Aorta (tissue), 5 donors: ENCODE measurements at regions not wholly inside any gene's neighbourhood (a gene's known extent, or its start where the extent isn't known, plus 50 kb on each side); places are given as distances from the start of the nearest gene placed in this dataset.
A peak's percentile ranks its signal among the peaks of the same experiment; 100 is the strongest.

Experiments
- ATAC-seq: fragments of 200-7000 bp; cut with Tn5 transposase; one replicate; pipeline ENCODE4 v1.9.1; 2022; ENCODE audit warnings: moderate library complexity; ENCODE audit not compliant: low FRiP score
- DNase-seq, 2 donors: peaks; one replicate each; pipeline ENCODE4 v3.0.0-alpha.2; 2020
- H3K27ac ChIP-seq, 2 donors: one replicate each; pipeline ENCODE4 v1.5.1; 2013; ENCODE audit warnings: low read length in 2 of 2, mild to moderate bottlenecking in 2 of 2, moderate library complexity in 2 of 2, control low read depth in 1 of 2, inconsistent platforms in 1 of 2, low read depth in 1 of 2
- H3K27me3 ChIP-seq, 2 donors: one replicate each; pipeline ENCODE4 v1.6.1; 2013; ENCODE audit warnings: control low read depth in 1 of 2, low read length in 1 of 2, mild to moderate bottlenecking in 1 of 2, moderate library complexity in 1 of 2; ENCODE audit not compliant: insufficient read depth in 2 of 2, control insufficient read depth in 1 of 2
- H3K36me3 ChIP-seq, 2 donors: one replicate each; pipeline ENCODE4 v1.6.1; 2013; ENCODE audit warnings: control low read depth in 1 of 2, low read length in 1 of 2, mild to moderate bottlenecking in 1 of 2; ENCODE audit not compliant: insufficient read depth in 2 of 2, control insufficient read depth in 1 of 2
- H3K4me1 ChIP-seq, 2 donors: one replicate each; pipeline ENCODE4 v1.6.1; 2013; ENCODE audit warnings: low read length in 2 of 2, control low read depth in 1 of 2, mild to moderate bottlenecking in 1 of 2, moderate library complexity in 1 of 2; ENCODE audit not compliant: insufficient read depth in 2 of 2, control insufficient read depth in 1 of 2
- H3K4me3 ChIP-seq, 2 donors: one replicate each; pipeline ENCODE4 v1.5.1; 2013; ENCODE audit warnings: low read length in 2 of 2, control low read depth in 1 of 2, mild to moderate bottlenecking in 1 of 2
- H3K9me3 ChIP-seq: one replicate; pipeline ENCODE4 v1.6.1; 2013; ENCODE audit warnings: mild to moderate bottlenecking, low read length; ENCODE audit not compliant: control insufficient read depth
- WGBS, 2 donors: extraction: QIAGEN DNeasy Blood & Tissue Kit; methylation state at CpG; one replicate each; pipeline ENCODE4 v1.1.7; 2013; 5-methylcytosine and 5-hydroxymethylcytosine counted together
- intact Hi-C, 2 donors: fragments of 100-400 bp; cut with DNase I; formaldehyde crosslinking; loops; one replicate each; pipeline versions ENCODE4 v1.14.2 to v1.15.0; 2022
- donor health status: healthy with polysubstance abuse.
- donor health status: Bipolar disorder and iron deficiency.
- donor health status: DM: no; HTN: no; CAD: no.
- donor health status: DM: no; HTN: no; CAD: no.
- donor health status: DM: yes; HTN: yes; CAD: no.

- intact Hi-C loops, result no loop called here
- Histone ChIP-seq H3K4me1 (no peaks in the 10 kb centered on the region), H3K27me3 (no peaks in the 10 kb centered on the region)
Measured at GRCh38 chr4:8703401-8703696, 110.8 kb downstream of the CPZ start.

GRCh38 chr4:8702516-8703400 lies 110.2 kb downstream of the CPZ start:
- Histone ChIP-seq H3K27ac (no peak overlapping the region), H3K4me1 (no peaks in the 10 kb centered on the region), H3K27me3 (no peaks in the 10 kb centered on the region), H3K9me3 (peaks cover 3% of the 10 kb centered on the region), H3K4me3 (no peak overlapping the region), H3K36me3 (no peaks in the 10 kb centered on the region)
- peak in 1 of 2 donors; percentile 62 for DNase-seq
- 69 to 70% methylated on average over 15 of the region's 15 CpGs for WGBS, 2 donors
- ATAC-seq, result no peak
- intact Hi-C loops, result no loop called here

More at GRCh38 chr4:8703401-8703696, 110.8 kb downstream of the CPZ start:
- ATAC-seq (no peak), DNase-seq (peak in 1 of 2 donors; percentile 39)
- Histone ChIP-seq H3K9me3 (peaks cover under 1% of the 10 kb centered on the region), H3K4me3 (no peak overlapping the region), H3K27ac (no peak overlapping the region), H3K36me3 (no peaks in the 10 kb centered on the region)
- 52 to 64% methylated on average over 4 of the region's 4 CpGs for WGBS, 2 donors

- Histone ChIP-seq H3K4me3 (no peak overlapping the region), H3K36me3 (no peaks in the 10 kb centered on the region), H3K27me3 (no peaks in the 10 kb centered on the region), H3K27ac (no peak overlapping the region), H3K9me3 (peaks cover 6% of the 10 kb centered on the region), H3K4me1 (no peaks in the 10 kb centered on the region)
- ATAC-seq, result no peak
- 45 to 50% methylated on average over 10 of the region's 10 CpGs for WGBS, 2 donors
- intact Hi-C loops, result no loop called here
- no peak for DNase-seq
Measured at GRCh38 chr4:8702020-8702495, 109.5 kb downstream of the CPZ start.

- Histone ChIP-seq H3K36me3 (no peaks in the 10 kb centered on the region), H3K27me3 (no peaks in the 10 kb centered on the region), H3K4me3 (no peak overlapping the region), H3K9me3 (peaks cover 6% of the 10 kb centered on the region), H3K4me1 (no peaks in the 10 kb centered on the region), H3K27ac (no peak overlapping the region)
- DNase-seq (no peak), ATAC-seq (no peak)
- WGBS, 2 donors, result 61 to 65% methylated on average over 22 of the region's 22 CpGs
- intact Hi-C loops, result no loop called here
Measured at GRCh38 chr4:8701126-8702019, 108.8 kb downstream of the CPZ start.

GRCh38 chr4:8700531-8700930 lies 108.0 kb downstream of the CPZ start:
- peaks cover 6% of the 10 kb centered on the region for H3K9me3 ChIP-seq
- no peaks in the 10 kb centered on the region for H3K27me3 ChIP-seq
- H3K4me3 ChIP-seq, result no peak overlapping the region
- no peak for ATAC-seq
- no peak for DNase-seq
- H3K27ac ChIP-seq, result no peak overlapping the region
- 34 to 38% methylated on average over 17 of the region's 17 CpGs for WGBS, 2 donors
- no peaks in the 10 kb centered on the region for H3K4me1 ChIP-seq
- intact Hi-C loops, result no loop called here
- no peaks in the 10 kb centered on the region for H3K36me3 ChIP-seq

- no peaks in the 10 kb centered on the region for H3K4me1 ChIP-seq
- DNase-seq (no peak), ATAC-seq (no peak)
- peaks cover 6% of the 10 kb centered on the region for H3K9me3 ChIP-seq
- H3K4me3 ChIP-seq, result no peak overlapping the region
- intact Hi-C loops, result no loop called here
- 78 to 82% methylated on average over 24 of the region's 24 CpGs for WGBS, 2 donors
- no peak overlapping the region for H3K27ac ChIP-seq
- H3K36me3 ChIP-seq, result no peaks in the 10 kb centered on the region
- no peaks in the 10 kb centered on the region for H3K27me3 ChIP-seq
Measured at GRCh38 chr4:8699479-8700145, 107.0 kb downstream of the CPZ start.

GRCh38 chr4:8699063-8699385 lies 106.5 kb downstream of the CPZ start:
- no peak overlapping the region for H3K4me3 ChIP-seq
- ATAC-seq (no peak), DNase-seq (no peak)
- no peaks in the 10 kb centered on the region for H3K36me3 ChIP-seq
- no peaks in the 10 kb centered on the region for H3K27me3 ChIP-seq
- peaks cover 6% of the 10 kb centered on the region for H3K9me3 ChIP-seq
- no peak overlapping the region for H3K27ac ChIP-seq
- no peaks in the 10 kb centered on the region for H3K4me1 ChIP-seq
- 67 to 72% methylated on average over 4 of the region's 4 CpGs for WGBS, 2 donors
- intact Hi-C loops, result no loop called here

GRCh38 chr4:8698341-8699062 lies 105.9 kb downstream of the CPZ start:
- 89 to 91% methylated on average over 20 of the region's 20 CpGs for WGBS, 2 donors
- no peaks in the 10 kb centered on the region for H3K27me3 ChIP-seq
- H3K4me3 ChIP-seq, result no peak overlapping the region
- no peaks in the 10 kb centered on the region for H3K4me1 ChIP-seq
- ATAC-seq (no peak), DNase-seq (no peak)
- peaks cover 6% of the 10 kb centered on the region for H3K9me3 ChIP-seq
- no peak overlapping the region for H3K27ac ChIP-seq
- H3K36me3 ChIP-seq, result no peaks in the 10 kb centered on the region
- intact Hi-C loops, result no loop called here
